ENCODE measurements at regions not wholly inside any gene's neighbourhood (a gene's known extent, or its start where the extent isn't known, plus 50 kb on each side); places are given as distances from the start of the nearest gene placed in this dataset.

GRCh38 chr10:3886641-3887251, 101.7 kb upstream of the KLF6 start:
- Histone ChIP-seq H3K4me1 (ENCODE audit: control insufficient read depth, extremely low read depth, insufficient read depth, low read length) (peaks cover 43% of the 10 kb centered on the region), H3K9me1 (replicated peaks; ENCODE audit: control insufficient read depth, extremely low read depth, insufficient read depth, low read length) (no peaks in the 10 kb centered on the region), H3K9me3 (replicated peaks; ENCODE audit: control insufficient read depth, insufficient read depth, low read length) (no peaks in the 10 kb centered on the region), H3K9ac (replicated peaks; ENCODE audit: extremely low read depth, insufficient read depth, low read length) (peak overlapping the region; percentile 98), H3K4me2 (ENCODE audit: insufficient read depth, low read length) (peak overlapping the region; percentile 76), H4K20me1 (replicated peaks; ENCODE audit: control insufficient read depth, extremely low read depth, insufficient read depth, low read length) (no peaks in the 10 kb centered on the region), H3K79me2 (ENCODE audit: control insufficient read depth, insufficient read depth, low read length) (no peaks in the 10 kb centered on the region), H3K27me3 (ENCODE audit: control insufficient read depth in 2 of 2, insufficient read depth in 2 of 2, low read length in 2 of 2) (no peaks in the 10 kb centered on the region), H2AFZ (ENCODE audit: low read depth, low read length) (no peak overlapping the region), H3K4me3 (replicated peaks in 1 of 3; ENCODE audit: insufficient read depth in 1 of 3, low read depth in 1 of 3, low read length in 3 of 3) (peak overlapping the region in 1 of 3 experiments; percentile 31), H3K27ac (ENCODE audit: insufficient read depth, low read depth, low read length) (peak overlapping the region; percentile 100), H3K36me3 (ENCODE audit: control insufficient read depth in 2 of 2, extremely low read depth in 1 of 2, insufficient read depth in 2 of 2, low read length in 2 of 2) (no peaks in the 10 kb centered on the region)
- dilution Hi-C loops (cut with MboI; ENCODE audit: extremely low pct_ligation_motif_present, low sequenced_read_pairs) (no loop called here), intact Hi-C loops (cut with micrococcal nuclease) (loop anchor here (1.0 to 5.0 kb wide), 9 partner anchors 26 to 486 kb away; partner anchors contain the start of gene KLF6)
- DNase-seq (ENCODE audit: low read depth, low spot score) (peak; percentile 93), FAIRE-seq (peak; percentile 85)
- TF ChIP-seq FOS (IDR thresholded peaks at IDR 0.05; ENCODE audit: borderline replicate concordance, insufficient read depth, low read length) (peak; percentile 60), POLR2A (IDR thresholded peaks at IDR 0.05; ENCODE audit: low read depth, low read length) (peak; percentile 65), POLR2AphosphoS5 (IDR thresholded peaks at IDR 0.05; ENCODE audit: insufficient read depth, low read depth, low read length) (peak; percentile 43), JUN (IDR thresholded peaks at IDR 0.05; ENCODE audit: borderline replicate concordance, insufficient read depth, insufficient read length, low read depth) (peak; percentile 89), EZH2 (IDR thresholded peaks at IDR 0.05; ENCODE audit: borderline replicate concordance, low read depth, low read length, severe bottlenecking) (no peak), GATA2 (IDR thresholded peaks at IDR 0.05; ENCODE audit: insufficient read depth, insufficient read length, low read depth, low read length) (peak; percentile 41), CTCF (IDR thresholded peaks at IDR 0.05; ENCODE audit: extremely low read depth in 1 of 2, insufficient read depth in 1 of 2, low read depth in 1 of 2, low read length in 2 of 2) (no peak), MYC (IDR thresholded peaks at IDR 0.05; ENCODE audit: low read depth, low read length) (no peak), MAX (IDR thresholded peaks at IDR 0.05; ENCODE audit: insufficient read depth, insufficient read length) (no peak)
- CTCF ChIA-PET: interaction anchor here (1.0 to 1.4 kb wide), 2 partner anchors 101 to 102 kb away, joined by 3 read pairs; no protein-coding TSS in a partner anchor
- BruUV-seq (replicated peaks): TSS peak; percentile 74
- POLR2A ChIA-PET: interaction anchor here (4.7 kb wide), 1 partner anchor 101 kb away, joined by 31 read pairs; the partner anchor contains the start of gene KLF6
